Neuronal stem cell (in vitro differentiated cells): ENCODE measurements at regions not wholly inside any gene's neighbourhood (a gene's known extent, or its start where the extent isn't known, plus 50 kb on each side); places are given as distances from the start of the nearest gene placed in this dataset.

ENCODE experiments used
- DNase-seq: peaks from one replicate; pipeline ENCODE4 v3.0.0-alpha.2; 2013; ENCODE audit warnings: low spot score
- H2AFZ ChIP-seq: one replicate; pipeline ENCODE4 v1.6.1; 2013; ENCODE audit warnings: mild to moderate bottlenecking, low read length, inconsistent platforms
- H2AK5ac ChIP-seq: 2 replicates; pipeline ENCODE4 v1.6.1; 2013; ENCODE audit warnings: low read depth, mild to moderate bottlenecking, inconsistent platforms, low read length, moderate library complexity, mixed read lengths
- H2BK120ac ChIP-seq: 2 replicates; pipeline ENCODE4 v1.6.1; 2013; ENCODE audit warnings: low read depth, mild to moderate bottlenecking, inconsistent platforms, low read length, moderate library complexity, mixed read lengths
- H2BK12ac ChIP-seq: one replicate; pipeline ENCODE4 v1.6.1; 2013; ENCODE audit warnings: low read length, inconsistent platforms
- H2BK15ac ChIP-seq: 2 replicates; pipeline ENCODE4 v1.6.1; 2013; ENCODE audit warnings: mild to moderate bottlenecking, low read length, inconsistent platforms, mixed read lengths
- H2BK5ac ChIP-seq: one replicate; pipeline ENCODE4 v1.6.1; 2013; ENCODE audit warnings: inconsistent platforms, mild to moderate bottlenecking, low read length, moderate library complexity
- H3K14ac ChIP-seq: one replicate; pipeline ENCODE4 v1.6.1; 2013; ENCODE audit warnings: low read length, inconsistent platforms
- H3K18ac ChIP-seq: 2 replicates; pipeline ENCODE4 v1.6.1; 2013; ENCODE audit warnings: low read length, inconsistent platforms
- H3K23ac ChIP-seq: 2 replicates; pipeline ENCODE4 v1.6.1; 2013; ENCODE audit warnings: low read depth, mild to moderate bottlenecking, mixed read lengths, low read length, inconsistent platforms; ENCODE audit not compliant: poor library complexity
- H3K27ac ChIP-seq: replicated peaks from 3 replicates; pipeline ENCODE4 v1.5.1; 2013; ENCODE audit warnings: low read length, inconsistent platforms
- H3K27me3 ChIP-seq, 3 experiments: 2 replicates each; pipeline ENCODE4 v1.6.1; 2013; ENCODE audit warnings: low read length in 3 of 3, mild to moderate bottlenecking in 2 of 3, inconsistent platforms in 1 of 3, low read depth in 1 of 3, mixed read lengths in 1 of 3, moderate library complexity in 1 of 3; ENCODE audit not compliant: control insufficient read depth in 3 of 3, insufficient read depth in 3 of 3
- H3K36me3 ChIP-seq, 2 donors: replicated peaks in 1 of 2; 2 replicates each; pipeline ENCODE4 v1.6.1; 2013; ENCODE audit warnings: low read length in 2 of 2; ENCODE audit not compliant: control insufficient read depth in 2 of 2, insufficient read depth in 2 of 2
- H3K4ac ChIP-seq: 2 replicates; pipeline ENCODE4 v1.6.1; 2013; ENCODE audit warnings: inconsistent platforms, mild to moderate bottlenecking, low read length, moderate library complexity
- H3K4me1 ChIP-seq, 2 donors: 1 replicate in 1 of 2; 2 replicates in 1 of 2; pipeline ENCODE4 v1.6.1; 2013; ENCODE audit warnings: low read length in 2 of 2, low read depth in 1 of 2; ENCODE audit not compliant: control insufficient read depth in 2 of 2, insufficient read depth in 1 of 2
- H3K4me2 ChIP-seq: one replicate; pipeline ENCODE4 v1.6.1; 2013; ENCODE audit warnings: mild to moderate bottlenecking, low read length, inconsistent platforms; ENCODE audit not compliant: insufficient read depth, poor library complexity, severe bottlenecking
- H3K4me3 ChIP-seq, 2 donors: 2 replicates each; pipeline ENCODE4 v1.5.1; 2013; ENCODE audit warnings: low read length in 2 of 2, mild to moderate bottlenecking in 2 of 2, inconsistent platforms in 1 of 2, moderate library complexity in 1 of 2
- H3K79me1 ChIP-seq: one replicate; pipeline ENCODE4 v1.6.1; 2013; ENCODE audit warnings: low read depth, mild to moderate bottlenecking, inconsistent platforms, low read length, moderate library complexity
- H3K9ac ChIP-seq: one replicate; pipeline ENCODE4 v1.6.1; 2013; ENCODE audit warnings: mild to moderate bottlenecking, low read depth, low read length, inconsistent platforms; ENCODE audit not compliant: poor library complexity
- H3K9me3 ChIP-seq, 2 donors: replicated peaks in 1 of 2; 2 replicates each; pipeline versions ENCODE3 to v1.6.1; 2013; ENCODE audit warnings: low read length in 2 of 2, mild to moderate bottlenecking in 2 of 2, inconsistent platforms in 1 of 2, low read depth in 1 of 2, mixed read lengths in 1 of 2, moderate library complexity in 1 of 2; ENCODE audit not compliant: control insufficient read depth in 2 of 2, insufficient read depth in 1 of 2
- H4K8ac ChIP-seq: one replicate; pipeline ENCODE4 v1.6.1; 2013; ENCODE audit warnings: low read depth, mild to moderate bottlenecking, inconsistent platforms, low read length, moderate library complexity
- H4K91ac ChIP-seq: one replicate; pipeline ENCODE4 v1.6.1; 2013; ENCODE audit warnings: low read length, low read depth, mild to moderate bottlenecking, inconsistent platforms; ENCODE audit not compliant: poor library complexity
- WGBS, 2 donors: extraction: QIAGEN DNeasy Blood & Tissue Kit; methylation state at CpG; one replicate each; pipeline ENCODE4 v1.1.7; 2013; ENCODE audit warnings: missing lambda C conversion rate in 2 of 2, mixed read lengths in 1 of 2; ENCODE audit not compliant: insufficient read length in 2 of 2, insufficient replicate concordance in 1 of 2; ENCODE audit errors: extremely low coverage in 2 of 2; 5-methylcytosine and 5-hydroxymethylcytosine counted together

- Histone ChIP-seq H3K27ac (no peak overlapping the region), H4K8ac (no peak overlapping the region), H3K4me1 (no peaks in the 10 kb centered on the region), H2BK15ac (no peak overlapping the region), H3K4me3 (no peak overlapping the region), H3K9ac (no peak overlapping the region), H3K4ac (no peak overlapping the region), H3K4me2 (no peak overlapping the region), H4K91ac (no peak overlapping the region), H3K18ac (no peak overlapping the region), H2BK120ac (no peak overlapping the region), H3K36me3 (no peaks in the 10 kb centered on the region), H2BK5ac (no peak overlapping the region), H3K27me3 (no peaks in the 10 kb centered on the region), H3K9me3 (no peaks in the 10 kb centered on the region), H3K14ac (no peak overlapping the region), H3K23ac (no peak overlapping the region), H3K79me1 (no peaks in the 10 kb centered on the region), H2BK12ac (no peak overlapping the region), H2AFZ (no peak overlapping the region), H2AK5ac (no peak overlapping the region)
- DNase-seq: no peak
These were observed 1066.0 kb downstream of the FSTL5 start for GRCh38 chr4:161097821-161098220.

- H3K79me1 ChIP-seq: no peaks in the 10 kb centered on the region
- no peak for DNase-seq
- H2BK15ac ChIP-seq: no peak overlapping the region
- no peak overlapping the region for H2BK120ac ChIP-seq
- no CpG with 5 or more reads among the region's 1 CpG for WGBS, 2 donors
- H4K8ac ChIP-seq: no peak overlapping the region
- no peak overlapping the region for H3K23ac ChIP-seq
- no peak overlapping the region for H2BK5ac ChIP-seq
- no peaks in the 10 kb centered on the region for H3K36me3 ChIP-seq
- no peak overlapping the region for H3K4ac ChIP-seq
- no peak overlapping the region for H2AK5ac ChIP-seq
- no peak overlapping the region for H4K91ac ChIP-seq
- H3K4me2 ChIP-seq: no peak overlapping the region
- H3K27ac ChIP-seq: no peak overlapping the region
- H3K9ac ChIP-seq: no peak overlapping the region
- no peak overlapping the region for H3K18ac ChIP-seq
- H3K14ac ChIP-seq: no peak overlapping the region
- no peaks in the 10 kb centered on the region for H3K27me3 ChIP-seq
- no peak overlapping the region for H3K4me3 ChIP-seq
- H2AFZ ChIP-seq: no peak overlapping the region
- no peaks in the 10 kb centered on the region for H3K4me1 ChIP-seq
- no peak overlapping the region for H2BK12ac ChIP-seq
- H3K9me3 ChIP-seq: no peaks in the 10 kb centered on the region
These were observed 1102.8 kb downstream of the FSTL5 start for GRCh38 chr4:161061046-161061445.
